HEK293 (cell line): ENCODE measurements at regions not wholly inside any gene's neighbourhood (a gene's known extent, or its start where the extent isn't known, plus 50 kb on each side); places are given as distances from the start of the nearest gene placed in this dataset.
"Not testable (repeated sequence)": the region's sequence is repeated elsewhere in the genome, so short reads cannot be mapped to it uniquely, and the experiment has no call there.

Experiments used
- CTCF ChIA-PET: fragments of 350-600 bp; formaldehyde crosslinking; extraction: SDS; loops from one replicate; lab custom pipeline; 2021; ENCODE audit warnings: antibody characterized with exemption; lab: Yijun Ruan, JAX
- POLR2A ChIA-PET: fragments of 300-600 bp; formaldehyde crosslinking; extraction: SDS; loops from one replicate; lab custom pipeline; 2020; ENCODE audit warnings: antibody characterized with exemption, inconsistent platforms; lab: Yijun Ruan, JAX
- H3K27ac ChIP-seq: fragments of 200-500 bp; sonication (Bioruptor generic); 2 replicates; pipeline ENCODE4 v1.5.1; 2014; ENCODE audit warnings: low read depth, low read length, control low read depth, inconsistent platforms; ENCODE audit errors: extremely low read depth
- H3K36me3 ChIP-seq, 2 experiments: fragments of 200-500 bp in 1 of 2; sonication (Bioruptor generic) in 1 of 2; 1 replicate in 1 of 2; 2 replicates in 1 of 2; pipeline ENCODE4 v1.5.1; 2014 to 2017; ENCODE audit warnings: inconsistent platforms in 2 of 2, low read length in 2 of 2; ENCODE audit not compliant: control insufficient read depth in 2 of 2, insufficient read depth in 1 of 2
- H3K4me1 ChIP-seq: fragments of 200-500 bp; sonication (Bioruptor generic); 2 replicates; pipeline ENCODE4 v1.5.1; 2014; ENCODE audit warnings: mild to moderate bottlenecking, low read length, inconsistent platforms; ENCODE audit not compliant: control insufficient read depth, insufficient read depth
- H3K4me3 ChIP-seq: 2 replicates; pipeline ENCODE4 v1.5.1; 2011; ENCODE audit warnings: low read depth, mild to moderate bottlenecking, control low read depth, low read length, moderate library complexity
- H3K9me3 ChIP-seq: fragments of 200-500 bp; sonication (Bioruptor generic); 2 replicates; pipeline ENCODE4 v1.5.1; 2014; ENCODE audit warnings: low read depth, low read length, inconsistent platforms; ENCODE audit not compliant: control insufficient read depth, insufficient read depth
- ZNF654 ChIP-seq: fragments of 450-650 bp; formaldehyde crosslinking; IDR thresholded peaks from 2 replicates; pipeline ENCODE4 v1.5.1; 2016; ENCODE audit warnings: low read depth, missing biosample characterization, missing genetic modification characterization

DNA sequence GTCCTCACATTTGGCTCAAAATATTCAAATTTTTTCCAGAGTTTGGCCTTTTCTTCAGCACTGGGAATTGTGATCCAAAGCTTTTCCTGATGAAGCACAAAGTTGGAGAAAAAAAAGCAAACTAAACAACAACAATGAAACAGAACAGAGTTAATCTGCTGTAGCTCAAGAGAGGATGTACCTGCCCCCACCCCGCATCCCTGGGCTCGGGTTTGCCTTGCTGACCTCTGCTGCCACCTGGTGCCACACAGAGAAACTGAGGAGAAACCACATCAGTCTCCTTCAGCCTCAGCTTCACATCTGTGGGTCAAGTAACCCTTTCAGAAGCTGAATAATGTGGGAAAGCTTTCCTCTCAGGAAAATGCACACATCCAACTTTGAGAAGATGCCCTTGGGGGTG, 290.4 kb downstream of the RTP5 start:
- H3K4me1 ChIP-seq, H3K4me3 ChIP-seq, POLR2A ChIA-PET, H3K9me3 ChIP-seq, CTCF ChIA-PET, H3K27ac ChIP-seq, H3K36me3 ChIP-seq: not testable (repeated sequence)
- peak; percentile 25 for TF ChIP-seq ZNF654 (tag by site-specific recombination)

DNA sequence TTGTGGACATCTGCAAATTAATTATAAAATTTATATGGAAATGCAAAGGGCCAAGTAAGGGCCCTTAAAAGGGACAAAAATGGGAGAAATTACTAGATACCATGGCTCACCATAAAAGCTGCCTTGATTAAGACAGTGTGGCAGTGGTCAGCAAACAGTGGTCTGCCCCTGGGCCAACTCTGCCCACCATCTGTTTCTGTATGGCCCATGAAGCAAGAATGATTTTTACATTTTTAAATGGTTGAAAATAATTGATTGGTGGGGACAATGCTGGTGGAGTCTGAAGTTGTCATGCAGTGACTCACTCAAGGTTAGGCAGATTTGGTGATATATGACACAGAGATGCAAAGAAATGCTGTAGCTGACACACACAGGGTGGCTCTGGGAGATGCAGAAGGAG, 295.6 kb downstream of the RTP5 start:
- H3K36me3 ChIP-seq, H3K4me3 ChIP-seq, H3K4me1 ChIP-seq, H3K9me3 ChIP-seq, CTCF ChIA-PET, POLR2A ChIA-PET, H3K27ac ChIP-seq: not testable (repeated sequence)

DNA sequence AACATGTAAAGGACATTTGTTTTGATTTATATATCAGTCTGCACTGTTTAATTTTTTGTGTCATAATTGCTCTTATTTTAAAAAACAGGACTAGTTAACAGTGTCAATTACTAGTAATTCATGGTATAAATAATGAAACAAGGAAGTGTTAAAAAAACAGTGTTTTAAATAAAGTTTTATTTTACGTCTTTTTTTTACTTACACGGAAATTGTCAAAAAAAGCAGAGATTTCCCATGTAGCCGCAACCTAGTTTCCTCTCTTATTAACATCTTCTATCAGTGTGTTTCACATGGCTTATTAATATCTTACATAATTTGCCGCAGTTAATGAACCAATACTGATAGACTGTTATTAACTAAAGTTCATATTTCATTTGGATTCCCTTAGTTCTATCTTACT, 301.8 kb downstream of the RTP5 start:
- H3K9me3 ChIP-seq, POLR2A ChIA-PET: not testable (repeated sequence)

More for the DNA sequence above, 301.8 kb downstream of the RTP5 start:
- H3K4me1 ChIP-seq, CTCF ChIA-PET, H3K36me3 ChIP-seq, H3K27ac ChIP-seq, H3K4me3 ChIP-seq: not testable (repeated sequence)
